Renal pelvis (tissue), 1 donor: ENCODE measurements at regions not wholly inside any gene's neighbourhood (a gene's known extent, or its start where the extent isn't known, plus 50 kb on each side); places are given as distances from the start of the nearest gene placed in this dataset.

Experiments used
- DNase-seq: peaks from one replicate; pipeline ENCODE4 v3.0.0-alpha.2; 2013

DNA sequence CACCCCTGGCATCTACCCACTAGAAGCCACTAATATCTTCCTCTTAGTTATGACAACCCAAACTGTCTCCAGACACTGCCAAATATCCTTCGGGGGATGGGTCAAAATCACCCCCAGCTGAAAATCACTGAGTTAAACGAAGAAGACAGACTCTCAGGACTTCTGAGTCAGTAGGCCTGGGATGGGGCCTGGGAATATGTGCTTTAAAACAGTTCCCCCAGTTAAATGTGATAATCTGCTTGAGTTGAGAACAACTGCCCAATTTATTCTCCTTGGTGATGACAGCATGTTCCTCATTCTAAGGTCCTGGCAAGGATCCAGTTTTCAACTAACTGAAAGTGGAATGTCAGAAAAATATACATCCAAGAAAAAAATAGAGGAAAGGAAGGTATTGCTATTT, 52.4 kb downstream of the CBLL2 start:
- DNase-seq, result no peak

DNA sequence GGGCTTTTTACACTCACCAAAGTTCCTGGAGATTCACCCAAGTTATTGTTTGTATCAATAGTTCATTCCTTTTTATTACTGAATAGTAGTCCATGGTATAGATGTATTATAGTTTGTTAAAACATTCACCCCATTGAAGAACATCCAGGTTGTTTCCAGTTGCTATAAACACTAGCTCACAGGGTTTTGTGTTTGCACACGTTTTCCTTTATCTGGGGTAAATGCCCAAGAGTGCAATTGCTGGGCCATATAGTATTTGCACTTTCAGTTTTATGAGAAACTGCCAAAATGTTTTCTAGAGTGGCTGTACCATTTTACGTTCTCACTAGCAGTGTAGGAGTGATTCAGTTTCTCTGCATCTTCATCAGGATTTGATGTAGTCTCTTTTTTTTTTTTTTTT, 57.1 kb downstream of the CBLL2 start:
- DNase-seq, result no peak

DNA sequence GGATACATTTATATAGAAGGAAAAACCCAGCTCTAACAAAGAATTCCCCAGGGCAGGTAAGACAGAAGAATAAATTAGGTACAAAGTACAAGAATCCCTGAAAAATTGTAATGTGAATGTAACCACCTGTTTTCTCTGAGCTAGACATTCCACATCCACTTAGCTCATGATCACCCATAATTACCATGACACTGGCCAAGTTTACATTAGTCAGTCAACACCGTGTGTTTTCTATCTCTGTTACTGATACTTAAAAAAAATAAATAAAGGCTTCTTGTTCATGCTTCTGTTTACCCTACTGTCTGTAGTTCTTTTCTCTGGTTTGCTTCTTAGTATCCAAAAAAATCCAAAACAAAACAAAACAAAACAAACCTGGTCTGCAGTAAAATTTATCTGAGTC, 66.0 kb downstream of the CBLL2 start:
- no peak for DNase-seq

DNA sequence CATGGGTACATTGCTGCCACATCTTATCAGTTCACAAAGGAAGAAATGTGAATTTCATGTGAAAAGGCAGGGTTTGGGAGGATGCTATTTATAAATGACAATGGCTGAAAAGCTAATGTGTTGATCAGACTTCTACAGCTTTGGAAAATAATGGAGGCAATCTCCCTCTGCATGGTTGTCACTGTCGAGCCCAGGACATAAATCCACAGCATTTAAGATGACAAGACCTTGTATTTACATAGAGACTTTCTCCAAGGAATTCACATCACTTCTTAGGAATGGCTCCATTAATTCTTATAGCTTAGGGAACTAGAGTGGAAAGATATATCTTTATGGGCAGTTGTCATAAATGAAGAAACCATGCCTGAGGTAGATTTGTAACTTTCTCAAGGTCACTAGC, 66.7 kb downstream of the CBLL2 start:
- no peak for DNase-seq

DNA sequence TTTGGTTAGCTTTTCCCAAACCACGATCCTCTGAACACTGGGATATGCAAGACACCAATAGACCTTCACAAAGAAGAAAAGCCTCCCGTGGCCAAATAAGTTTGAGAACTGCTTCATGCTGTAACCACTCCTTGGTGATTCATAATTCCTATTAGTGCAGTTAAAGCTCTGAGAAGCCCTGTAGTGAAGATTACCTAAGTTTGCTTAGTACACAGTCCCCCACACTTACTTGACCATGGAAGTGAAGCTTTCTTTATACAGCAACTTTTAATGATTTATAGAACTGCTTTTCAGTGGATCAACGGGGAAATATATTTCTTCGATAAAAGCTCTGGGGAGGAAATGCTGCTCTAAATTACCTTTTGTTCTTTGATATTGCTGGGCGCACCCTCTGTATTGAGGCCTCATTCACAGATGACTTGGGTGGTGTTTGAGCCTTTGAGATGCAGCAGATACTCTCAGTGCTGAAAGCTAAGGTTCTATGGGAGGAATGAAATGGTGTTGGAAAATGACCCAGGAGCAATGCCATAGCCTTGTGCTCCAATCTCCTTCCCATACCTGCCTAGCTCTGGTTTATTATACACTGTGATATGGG, 67.4 kb downstream of the CBLL2 start:
- DNase-seq, result no peak

GRCh38 chrX:22343192-22343591, 70.5 kb downstream of the CBLL2 start:
- DNase-seq, result no peak

DNA sequence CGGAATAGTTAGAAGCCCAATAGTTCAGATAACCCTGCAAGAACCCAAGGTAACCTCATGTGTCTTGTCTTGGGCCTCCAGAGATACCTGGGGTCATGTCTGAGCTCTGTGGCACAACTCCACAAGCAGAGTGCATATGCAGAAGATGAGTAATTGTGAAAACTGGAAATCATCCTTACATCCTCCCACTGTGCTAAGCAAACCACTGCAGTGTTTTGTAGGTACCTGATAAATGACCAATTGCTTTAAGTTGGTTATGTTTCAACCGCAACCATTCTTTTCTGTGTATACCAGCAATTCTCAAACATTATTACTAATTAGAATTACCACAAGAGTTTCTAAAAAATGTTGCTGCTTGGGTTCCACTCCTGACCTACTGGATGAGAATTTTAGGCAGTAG, 73.2 kb downstream of the CBLL2 start:
- DNase-seq, result no peak

- no peak for DNase-seq
Observed at GRCh38 chrX:22347491-22347890, 74.8 kb downstream of the CBLL2 start.

- DNase-seq, result no peak
Observed at GRCh38 chrX:22349116-22349515, 76.4 kb downstream of the CBLL2 start.

DNA sequence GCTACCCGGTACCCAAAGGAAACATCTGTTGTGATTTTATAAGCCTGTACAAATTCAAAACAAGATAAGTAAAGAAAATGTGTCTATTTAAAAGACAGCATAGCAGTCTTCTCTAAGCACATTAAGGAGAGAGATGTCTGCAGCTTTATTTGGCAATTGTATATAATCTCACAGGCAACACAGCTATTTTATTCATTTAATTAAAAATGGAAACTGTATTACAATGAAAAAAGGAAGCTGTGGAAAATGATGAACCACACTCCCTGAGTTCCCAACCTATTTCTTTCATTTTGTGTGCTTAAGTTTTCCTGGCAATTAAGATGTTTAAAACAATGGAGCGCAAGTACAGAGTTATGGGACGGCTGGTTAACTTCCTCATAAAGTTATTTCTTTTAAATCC, 78.4 kb downstream of the CBLL2 start:
- DNase-seq, result no peak

- DNase-seq, result no peak
Observed at GRCh38 chrX:22351966-22352365, 79.3 kb downstream of the CBLL2 start.

DNA sequence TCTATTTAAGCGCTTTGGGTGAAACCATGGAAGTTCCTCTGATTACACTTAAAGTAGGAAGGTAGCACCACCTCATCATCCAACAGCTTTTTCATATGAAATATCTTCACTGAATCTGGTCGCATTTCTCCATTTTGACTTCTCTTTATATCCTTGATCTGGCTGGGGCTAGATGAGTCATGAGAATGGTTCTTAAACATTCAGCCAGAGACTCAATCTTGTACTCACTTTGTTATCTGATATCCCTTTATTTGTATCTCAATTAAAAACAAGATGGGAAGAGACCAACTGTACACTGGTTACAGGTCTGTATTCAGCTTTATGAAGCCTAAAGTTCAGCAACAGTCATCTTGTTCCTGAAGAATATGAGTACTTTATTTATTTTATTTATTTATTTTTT, 84.9 kb downstream of the CBLL2 start:
- no peak for DNase-seq

GRCh38 chrX:22360129-22360528, 87.4 kb downstream of the CBLL2 start:
- no peak for DNase-seq

DNA sequence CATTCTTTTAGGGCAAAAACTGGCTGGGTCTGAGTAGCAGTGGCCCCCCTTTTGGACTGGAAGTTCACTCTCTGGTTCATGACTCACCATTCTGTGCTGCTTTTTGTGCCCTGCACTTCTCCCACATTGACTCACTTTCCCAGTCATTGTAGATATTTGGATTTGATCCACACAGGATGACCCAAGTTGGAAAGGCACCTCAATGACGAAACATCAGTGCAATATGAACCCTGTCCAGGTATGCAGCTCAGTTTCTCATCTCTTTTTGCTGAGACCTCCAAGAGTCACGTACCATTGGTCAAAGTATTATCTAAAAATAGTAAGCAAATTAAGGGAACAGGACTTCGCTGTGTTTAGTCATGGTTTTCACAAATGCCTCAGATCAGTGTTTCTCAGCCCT, 92.7 kb downstream of the CBLL2 start:
- DNase-seq, result no peak

GRCh38 chrX:22366166-22366702, 93.5 kb downstream of the CBLL2 start:
- no peak for DNase-seq

DNA sequence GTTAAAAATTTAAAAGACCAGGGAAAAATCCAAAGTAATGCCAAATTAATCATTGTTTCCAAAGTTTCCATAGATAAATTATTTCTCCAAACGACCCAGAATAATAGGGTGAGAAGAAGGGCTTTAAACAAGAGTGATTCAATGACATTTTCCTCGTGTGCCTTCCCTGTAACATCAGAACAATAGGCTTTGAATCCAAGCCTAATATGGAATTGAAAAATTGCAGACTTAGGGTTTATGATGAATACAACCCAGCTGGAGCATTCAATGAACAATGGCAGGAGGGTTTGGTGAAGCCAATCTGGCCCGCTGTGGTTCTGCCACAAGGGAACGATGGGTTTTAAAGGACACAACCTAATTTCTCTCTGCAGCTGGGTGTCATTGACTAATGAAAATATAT, 94.2 kb downstream of the CBLL2 start:
- DNase-seq, result no peak

- DNase-seq, result no peak
Observed at GRCh38 chrX:22373094-22373493, 100.4 kb downstream of the CBLL2 start.

- no peak for DNase-seq
Observed at GRCh38 chrX:22373766-22374165, 101.1 kb downstream of the CBLL2 start.

- no peak for DNase-seq
Observed at GRCh38 chrX:22376369-22376768, 103.7 kb downstream of the CBLL2 start.

- DNase-seq, result no peak
Observed at GRCh38 chrX:22378296-22378695, 105.6 kb downstream of the CBLL2 start.

- no peak for DNase-seq
Observed at GRCh38 chrX:22383988-22384387, 111.3 kb downstream of the CBLL2 start.

- peak; percentile 8 for DNase-seq
Observed at GRCh38 chrX:22389556-22390179, 117.0 kb downstream of the CBLL2 start.

DNA sequence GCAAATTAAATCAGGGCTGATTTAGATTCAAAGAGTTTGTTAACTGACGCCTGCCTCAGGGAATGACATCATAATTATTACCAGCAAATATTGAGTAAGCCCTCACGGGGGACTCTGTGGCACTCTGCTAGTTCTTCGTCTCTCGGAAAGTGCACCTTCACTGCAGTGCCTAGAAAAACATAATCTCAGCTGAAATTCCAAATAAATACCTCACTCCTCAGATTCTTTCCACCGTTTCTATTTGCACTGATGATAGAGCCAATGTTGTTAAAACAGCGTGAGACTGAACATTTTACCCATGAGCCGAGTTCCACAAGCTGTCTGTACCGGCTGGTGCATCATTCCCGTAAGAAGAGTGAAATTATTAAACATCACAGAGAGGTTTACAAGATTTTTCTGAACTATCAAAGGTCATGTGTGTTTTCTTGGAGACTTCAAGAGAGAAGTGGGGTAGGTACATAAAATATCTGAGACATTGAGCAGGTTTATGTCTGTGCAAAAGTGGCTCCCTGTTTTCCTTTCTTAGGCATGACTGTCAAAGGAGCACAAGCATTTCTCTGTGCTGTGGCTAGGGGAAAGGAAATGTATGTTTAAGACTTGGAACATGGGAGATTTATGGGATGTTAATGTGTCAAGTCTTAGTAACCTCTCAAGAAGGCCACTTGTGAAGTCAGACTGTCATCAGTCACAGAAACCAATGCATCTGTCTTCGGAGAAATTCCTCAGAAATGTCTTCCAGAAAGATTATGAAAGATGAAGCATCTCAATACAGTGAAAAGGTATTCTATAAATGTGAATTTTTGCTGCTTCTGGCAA, 119.6 kb downstream of the CBLL2 start:
- no peak for DNase-seq
